Panc1 (cell line): ENCODE measurements at regions not wholly inside any gene's neighbourhood (a gene's known extent, or its start where the extent isn't known, plus 50 kb on each side); places are given as distances from the start of the nearest gene placed in this dataset.

Experiments
- ATAC-seq: fragments of 200-7000 bp; cut with Tn5 transposase; 2 replicates; pipeline ENCODE4 v1.9.1; 2020; ENCODE audit warnings: mild to moderate bottlenecking, moderate library complexity
- BruUV-seq: library from RNA; stranded (reverse); fragments of 400-500 nt; replicated peaks from 2 replicates; lab custom pipeline; 2021; lab: Mats Ljungman, UMichigan
- CTCF ChIA-PET: fragments of 300-600 bp; sonication (Branson Sonifier 250); formaldehyde crosslinking; loops from one replicate; lab custom pipeline; 2022; ENCODE audit warnings: antibody characterized with exemption; lab: Charles Lee
- POLR2A ChIA-PET: fragments of 300-600 bp; sonication (Branson Sonifier 250); formaldehyde crosslinking; loops from one replicate; lab custom pipeline; 2022; ENCODE audit warnings: antibody characterized with exemption; lab: Charles Lee
- DNase-seq: peaks from one replicate; pipeline ENCODE4 v3.0.0-alpha.2; 2010; ENCODE audit warnings: low read depth, low spot score
- H3K27ac ChIP-seq: 2 replicates; pipeline ENCODE4 v1.5.1; 2011; ENCODE audit warnings: mild to moderate bottlenecking, low read length, inconsistent platforms
- H3K27me3 ChIP-seq: fragments of 200-500 bp; sonication (Bioruptor generic); 2 replicates; pipeline ENCODE4 v1.6.0; 2014; ENCODE audit warnings: low read length, inconsistent platforms; ENCODE audit not compliant: control insufficient read depth, insufficient read depth
- H3K36me3 ChIP-seq: fragments of 200-500 bp; sonication (Bioruptor generic); 2 replicates; pipeline ENCODE4 v1.5.1; 2014; ENCODE audit warnings: inconsistent platforms, mild to moderate bottlenecking, low read length, moderate library complexity; ENCODE audit not compliant: control insufficient read depth, insufficient read depth
- H3K4me1 ChIP-seq: 2 replicates; pipeline ENCODE4 v1.5.1; 2011; ENCODE audit warnings: inconsistent platforms, mild to moderate bottlenecking, low read length, moderate library complexity; ENCODE audit not compliant: control insufficient read depth, insufficient read depth
- H3K4me3 ChIP-seq, 2 experiments: 2 replicates each; pipeline ENCODE4 v1.5.1; 2011 to 2012; ENCODE audit warnings: low read depth in 2 of 2, low read length in 2 of 2, mild to moderate bottlenecking in 2 of 2, inconsistent platforms in 1 of 2, moderate library complexity in 1 of 2
- H3K9me3 ChIP-seq: fragments of 200-500 bp; sonication (Bioruptor generic); 2 replicates; pipeline ENCODE4 v1.5.1; 2014; ENCODE audit warnings: low read depth, mild to moderate bottlenecking, inconsistent platforms, low read length, moderate library complexity; ENCODE audit not compliant: control insufficient read depth, insufficient read depth
- POLR2AphosphoS5 ChIP-seq: IDR thresholded peaks from 2 replicates; pipeline ENCODE4 v1.6.1; 2012; ENCODE audit warnings: mild to moderate bottlenecking, low read depth, low read length, moderate library complexity
- SIN3A ChIP-seq: IDR thresholded peaks from 2 replicates; pipeline ENCODE4 v1.6.1; 2012; ENCODE audit warnings: low read depth, mild to moderate bottlenecking, low read length, moderate library complexity, borderline replicate concordance; ENCODE audit not compliant: insufficient read depth
- TCF7L2 ChIP-seq: IDR thresholded peaks from 2 replicates; pipeline ENCODE4 v1.6.1; 2011; ENCODE audit warnings: mild to moderate bottlenecking, low read depth, low read length, inconsistent platforms
- in situ Hi-C: cut with HindIII; loops from 2 replicates; pipeline ENCODE4 v1.10.0; 2016; ENCODE audit warnings: low sequenced_read_pairs, low pct_unique_long_range_greater_than_20kb
- intact Hi-C: fragments of 100-400 bp; cut with micrococcal nuclease; formaldehyde crosslinking; loops from one replicate; pipeline ENCODE4 v1.10.0; 2022; ENCODE audit not compliant: unreplicated experiment
- TF ChIP-seq, protein P1 (sequence below), 2 experiments: IDR thresholded peaks; 2 replicates each; pipeline ENCODE4 v1.6.1; 2011 to 2012; ENCODE audit warnings: low read depth in 2 of 2, control low read depth in 1 of 2, low read length in 1 of 2, mild to moderate bottlenecking in 1 of 2, moderate library complexity in 1 of 2; ENCODE audit not compliant: insufficient read depth in 1 of 2
- TF ChIP-seq, protein P2 (sequence below): fragments of 450-650 bp; IDR thresholded peaks from 2 replicates; pipeline ENCODE4 v1.5.1; 2017; ENCODE audit warnings: mild to moderate bottlenecking

DNA sequence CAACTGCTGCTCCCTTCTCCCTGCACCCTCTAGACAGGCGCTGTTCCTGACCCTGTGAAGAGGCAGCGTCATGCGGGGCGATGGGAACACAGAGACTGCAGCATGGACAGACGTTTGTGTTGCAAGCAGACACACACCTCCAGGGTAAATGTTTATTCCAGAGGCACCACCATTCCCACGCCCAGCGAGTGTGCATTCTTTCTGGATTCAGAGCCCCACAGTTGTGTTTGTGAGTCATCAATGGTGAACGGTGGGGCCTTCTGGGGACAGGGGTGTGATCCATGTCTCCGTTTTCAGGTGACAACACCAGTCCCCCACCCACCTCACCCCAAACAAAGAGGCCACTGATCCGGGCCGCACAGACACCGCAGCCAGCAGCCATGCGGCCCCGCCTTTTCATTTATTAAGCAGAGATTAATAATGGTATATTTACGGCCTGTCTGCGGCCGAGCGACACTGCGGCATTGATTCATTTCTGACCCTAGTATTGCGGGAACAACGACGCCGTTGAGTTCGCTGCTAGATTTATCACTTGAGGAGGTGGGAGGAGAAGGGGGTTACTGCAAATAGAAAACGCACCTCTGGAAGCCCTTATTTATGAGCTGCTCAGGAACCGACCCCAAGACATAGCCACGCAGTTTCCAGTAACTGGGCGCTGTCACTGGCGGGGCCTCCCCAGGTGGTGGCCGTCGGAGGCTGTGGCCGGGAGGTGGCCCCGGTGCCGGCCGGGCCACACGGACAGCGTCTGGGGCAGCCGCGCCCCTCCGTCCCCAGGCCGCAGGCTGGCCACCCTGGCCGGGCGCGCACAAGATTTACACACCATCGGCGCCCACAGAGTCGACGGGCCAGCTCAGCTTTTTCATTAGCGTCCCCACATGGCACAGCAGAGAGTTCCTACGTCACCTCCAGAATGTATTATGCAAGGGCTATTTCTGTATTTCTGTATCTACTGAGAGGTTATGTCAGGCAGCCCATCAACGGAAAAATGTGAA is 367.6 kb downstream of the THBS2 start:
- no peak for DNase-seq

DNA sequence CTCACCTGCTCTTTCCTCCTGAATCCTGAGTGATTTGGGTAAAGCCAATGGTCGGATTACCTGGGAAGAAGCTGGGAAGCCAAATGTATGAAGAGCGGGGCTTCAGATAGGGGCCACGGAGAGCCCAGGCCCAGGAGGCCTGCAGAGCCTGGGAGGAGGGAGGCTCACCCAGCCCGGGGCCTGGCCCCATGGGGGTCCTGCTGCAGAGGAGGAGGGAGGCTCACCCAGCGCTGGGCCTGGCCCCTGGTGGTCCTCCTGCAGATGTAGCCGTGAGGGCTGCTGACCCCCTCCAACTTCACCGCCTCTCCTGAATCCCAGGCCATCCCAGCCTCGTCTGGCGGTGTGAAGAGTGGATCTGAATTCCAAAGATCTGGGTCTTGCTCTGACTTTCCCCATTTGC is 368.4 kb downstream of the THBS2 start:
- Histone ChIP-seq H3K27ac (no peak overlapping the region), H3K36me3 (no peaks in the 10 kb centered on the region), H3K9me3 (no peaks in the 10 kb centered on the region), H3K4me3 (no peak overlapping the region), H3K27me3 (peaks cover 28% of the 10 kb centered on the region), H3K4me1 (no peaks in the 10 kb centered on the region)
- in situ Hi-C loops (no loop called here), intact Hi-C loops (loop anchor here (10.0 kb wide), 3 partner anchors 270 to 730 kb away; no protein-coding TSS in a partner anchor)
- ChIA-PET CTCF (no interaction called here), POLR2A (no interaction called here)
- BruUV-seq: no TSS peak
- DNase-seq: no peak
- TF ChIP-seq TCF7L2 (no peak), SIN3A (no peak), POLR2AphosphoS5 (no peak)
- TF ChIP-seq, protein P1, sequence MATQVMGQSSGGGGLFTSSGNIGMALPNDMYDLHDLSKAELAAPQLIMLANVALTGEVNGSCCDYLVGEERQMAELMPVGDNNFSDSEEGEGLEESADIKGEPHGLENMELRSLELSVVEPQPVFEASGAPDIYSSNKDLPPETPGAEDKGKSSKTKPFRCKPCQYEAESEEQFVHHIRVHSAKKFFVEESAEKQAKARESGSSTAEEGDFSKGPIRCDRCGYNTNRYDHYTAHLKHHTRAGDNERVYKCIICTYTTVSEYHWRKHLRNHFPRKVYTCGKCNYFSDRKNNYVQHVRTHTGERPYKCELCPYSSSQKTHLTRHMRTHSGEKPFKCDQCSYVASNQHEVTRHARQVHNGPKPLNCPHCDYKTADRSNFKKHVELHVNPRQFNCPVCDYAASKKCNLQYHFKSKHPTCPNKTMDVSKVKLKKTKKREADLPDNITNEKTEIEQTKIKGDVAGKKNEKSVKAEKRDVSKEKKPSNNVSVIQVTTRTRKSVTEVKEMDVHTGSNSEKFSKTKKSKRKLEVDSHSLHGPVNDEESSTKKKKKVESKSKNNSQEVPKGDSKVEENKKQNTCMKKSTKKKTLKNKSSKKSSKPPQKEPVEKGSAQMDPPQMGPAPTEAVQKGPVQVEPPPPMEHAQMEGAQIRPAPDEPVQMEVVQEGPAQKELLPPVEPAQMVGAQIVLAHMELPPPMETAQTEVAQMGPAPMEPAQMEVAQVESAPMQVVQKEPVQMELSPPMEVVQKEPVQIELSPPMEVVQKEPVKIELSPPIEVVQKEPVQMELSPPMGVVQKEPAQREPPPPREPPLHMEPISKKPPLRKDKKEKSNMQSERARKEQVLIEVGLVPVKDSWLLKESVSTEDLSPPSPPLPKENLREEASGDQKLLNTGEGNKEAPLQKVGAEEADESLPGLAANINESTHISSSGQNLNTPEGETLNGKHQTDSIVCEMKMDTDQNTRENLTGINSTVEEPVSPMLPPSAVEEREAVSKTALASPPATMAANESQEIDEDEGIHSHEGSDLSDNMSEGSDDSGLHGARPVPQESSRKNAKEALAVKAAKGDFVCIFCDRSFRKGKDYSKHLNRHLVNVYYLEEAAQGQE (IDR thresholded peaks at IDR 0.05; ENCODE audit: insufficient read depth in 1 of 2, low read depth in 2 of 2, low read length in 1 of 2): no peak
- TF ChIP-seq, protein P2, sequence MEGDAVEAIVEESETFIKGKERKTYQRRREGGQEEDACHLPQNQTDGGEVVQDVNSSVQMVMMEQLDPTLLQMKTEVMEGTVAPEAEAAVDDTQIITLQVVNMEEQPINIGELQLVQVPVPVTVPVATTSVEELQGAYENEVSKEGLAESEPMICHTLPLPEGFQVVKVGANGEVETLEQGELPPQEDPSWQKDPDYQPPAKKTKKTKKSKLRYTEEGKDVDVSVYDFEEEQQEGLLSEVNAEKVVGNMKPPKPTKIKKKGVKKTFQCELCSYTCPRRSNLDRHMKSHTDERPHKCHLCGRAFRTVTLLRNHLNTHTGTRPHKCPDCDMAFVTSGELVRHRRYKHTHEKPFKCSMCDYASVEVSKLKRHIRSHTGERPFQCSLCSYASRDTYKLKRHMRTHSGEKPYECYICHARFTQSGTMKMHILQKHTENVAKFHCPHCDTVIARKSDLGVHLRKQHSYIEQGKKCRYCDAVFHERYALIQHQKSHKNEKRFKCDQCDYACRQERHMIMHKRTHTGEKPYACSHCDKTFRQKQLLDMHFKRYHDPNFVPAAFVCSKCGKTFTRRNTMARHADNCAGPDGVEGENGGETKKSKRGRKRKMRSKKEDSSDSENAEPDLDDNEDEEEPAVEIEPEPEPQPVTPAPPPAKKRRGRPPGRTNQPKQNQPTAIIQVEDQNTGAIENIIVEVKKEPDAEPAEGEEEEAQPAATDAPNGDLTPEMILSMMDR: no peak
- ATAC-seq: no peak

More for the DNA sequence above, 367.6 kb downstream of the THBS2 start:
- TF ChIP-seq SIN3A (no peak), TCF7L2 (no peak), POLR2AphosphoS5 (no peak)
- TF ChIP-seq, protein P2: no peak
- TF ChIP-seq, protein P1 (IDR thresholded peaks at IDR 0.05; ENCODE audit: insufficient read depth in 1 of 2, low read depth in 2 of 2, low read length in 1 of 2): no peak
- H3K9me3 ChIP-seq: no peaks in the 10 kb centered on the region
- ChIA-PET CTCF (no interaction called here), POLR2A (no interaction called here)
- H3K27me3 ChIP-seq: peaks cover 26% of the 10 kb centered on the region
- no peak for ATAC-seq
- H3K4me1 ChIP-seq: no peaks in the 10 kb centered on the region
- H3K27ac ChIP-seq: no peak overlapping the region
- intact Hi-C loops: loop anchor here (10.0 kb wide), 3 partner anchors 271 to 731 kb away; no protein-coding TSS in a partner anchor
- in situ Hi-C loops: no loop called here
- no peaks in the 10 kb centered on the region for H3K36me3 ChIP-seq
- BruUV-seq: no TSS peak
- no peak overlapping the region for H3K4me3 ChIP-seq
